ENCODE measurements at regions not wholly inside any gene's neighbourhood (a gene's known extent, or its start where the extent isn't known, plus 50 kb on each side); places are given as distances from the start of the nearest gene placed in this dataset.
"Not testable (repeated sequence)": the region's sequence is repeated elsewhere in the genome, so short reads cannot be mapped to it uniquely, and the experiment has no call there.

DNA sequence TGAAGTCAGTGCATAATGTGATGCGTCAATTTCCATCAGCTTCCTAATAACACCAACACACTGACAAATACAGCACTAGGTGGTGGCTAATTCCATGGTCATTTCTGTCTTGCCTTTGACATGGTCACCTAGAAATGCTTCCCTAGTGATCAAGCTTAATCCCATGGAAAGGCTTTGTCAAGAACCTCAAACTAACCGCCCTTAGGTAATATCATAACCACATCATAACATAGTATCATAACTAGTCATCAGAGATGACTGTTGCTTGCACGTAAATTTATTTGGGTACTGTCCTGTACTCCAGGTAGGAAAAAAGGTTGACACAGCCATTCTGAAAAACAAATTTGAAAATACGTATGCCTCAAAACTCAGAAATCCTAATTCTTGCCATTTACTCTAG lies 471.8 kb downstream of the IRS1 start:
- no peak for DNase-seq (ENCODE audit: low read depth in 2 of 2)

DNA sequence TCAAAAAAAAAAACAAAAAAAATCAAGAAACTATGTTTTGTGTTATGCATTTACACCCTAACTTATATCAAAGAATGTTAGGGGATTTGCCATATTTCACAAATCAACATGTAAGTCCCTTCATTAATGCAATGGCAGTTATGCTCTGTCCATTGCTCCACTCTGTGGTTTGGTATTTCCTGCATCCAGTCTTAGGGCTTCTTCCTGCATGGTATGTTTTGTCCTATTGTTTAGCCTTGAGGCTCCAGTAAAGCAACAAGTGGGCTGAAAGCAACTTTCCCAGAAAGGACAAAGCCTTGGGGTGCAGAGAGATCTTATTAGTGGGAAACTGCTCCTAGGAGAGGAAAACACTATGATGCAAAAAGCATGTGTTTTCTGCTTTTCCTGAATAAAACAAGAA lies 474.1 kb downstream of the IRS1 start:
- no peak for DNase-seq (ENCODE audit: low read depth in 2 of 2)

DNA sequence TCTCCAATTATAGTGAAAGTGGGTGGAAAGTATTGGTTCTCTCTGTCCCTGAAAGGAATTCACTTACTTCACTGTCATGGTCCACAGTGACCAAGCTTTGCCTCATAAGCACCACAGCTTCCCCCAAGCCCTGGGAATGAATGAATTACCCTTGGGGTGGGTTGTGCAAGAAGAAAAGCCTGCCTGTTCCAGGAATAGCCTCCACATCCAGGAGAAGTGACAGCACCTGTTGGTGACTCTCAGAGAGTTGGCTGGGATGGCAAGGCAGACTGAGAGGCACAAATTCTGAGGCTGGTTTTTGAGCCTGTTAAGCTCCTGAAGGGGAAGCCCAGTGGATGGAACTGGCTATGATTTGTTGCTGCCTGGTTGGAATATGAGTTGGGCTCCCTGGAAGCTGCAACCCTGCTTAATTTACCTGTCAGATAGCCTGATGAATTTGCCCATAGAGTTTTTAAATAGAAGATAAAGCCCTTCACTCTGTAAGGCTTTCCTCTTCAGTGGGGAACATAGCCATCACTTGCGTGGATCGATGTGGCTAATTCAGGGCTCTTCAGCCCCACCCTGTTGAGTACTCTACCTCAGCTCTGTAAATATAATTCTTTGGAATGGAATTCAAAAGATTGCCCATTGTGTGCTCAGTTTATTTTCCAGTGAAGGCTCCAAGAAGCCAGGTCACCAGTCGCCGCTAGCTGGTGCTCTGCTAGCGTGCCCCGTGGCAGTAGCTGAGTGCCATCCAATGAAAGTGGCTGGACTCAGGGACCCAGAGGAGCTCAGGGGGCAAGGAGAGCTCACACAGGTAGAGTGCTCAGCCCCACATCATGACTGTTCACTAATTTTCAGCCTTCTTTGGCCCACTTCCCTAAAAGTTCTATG lies 479.3 kb downstream of the IRS1 start:
- no peak for DNase-seq (ENCODE audit: low read depth in 2 of 2)

DNA sequence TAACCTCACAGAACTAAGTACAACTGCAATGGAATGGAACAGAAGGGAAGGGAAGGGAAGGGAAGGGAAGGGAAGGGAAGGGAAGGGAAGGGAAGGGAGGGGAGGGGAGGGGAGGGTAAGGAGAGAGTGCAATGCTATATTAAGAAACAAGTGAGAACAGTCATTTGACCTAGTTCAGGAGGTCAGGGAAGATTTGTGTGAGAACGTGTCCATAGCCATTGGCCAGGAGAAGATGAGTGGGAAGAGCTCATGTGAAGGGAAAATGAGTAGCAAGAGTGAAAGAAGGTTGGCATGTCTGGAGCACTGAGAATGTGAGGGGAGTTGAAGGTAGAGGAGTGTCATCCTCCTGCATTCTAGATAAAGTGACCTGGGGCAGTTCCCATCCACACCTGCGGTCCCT lies 481.6 kb downstream of the IRS1 start:
- DNase-seq (ENCODE audit: low read depth in 2 of 2) = no peak

DNA sequence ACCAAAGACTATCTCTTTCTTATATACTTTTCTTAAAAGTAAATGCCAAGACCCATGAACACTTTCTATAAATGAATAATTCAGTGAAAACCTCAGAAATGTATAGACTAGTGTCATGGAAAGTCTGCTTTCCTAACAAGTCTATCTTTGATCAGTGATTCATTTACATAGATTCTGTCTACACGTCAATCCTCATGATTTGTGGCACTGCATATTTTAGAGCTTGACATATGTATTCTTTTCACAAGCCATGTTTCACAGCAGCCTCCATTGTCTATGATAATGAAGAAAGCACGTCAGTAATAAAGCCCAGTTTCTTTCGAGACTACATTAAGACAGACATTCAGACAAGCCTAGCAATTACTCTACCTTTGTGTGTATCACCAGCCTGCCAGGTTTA lies 486.6 kb downstream of the IRS1 start:
- DNase-seq (ENCODE audit: low read depth in 2 of 2) = no peak

DNA sequence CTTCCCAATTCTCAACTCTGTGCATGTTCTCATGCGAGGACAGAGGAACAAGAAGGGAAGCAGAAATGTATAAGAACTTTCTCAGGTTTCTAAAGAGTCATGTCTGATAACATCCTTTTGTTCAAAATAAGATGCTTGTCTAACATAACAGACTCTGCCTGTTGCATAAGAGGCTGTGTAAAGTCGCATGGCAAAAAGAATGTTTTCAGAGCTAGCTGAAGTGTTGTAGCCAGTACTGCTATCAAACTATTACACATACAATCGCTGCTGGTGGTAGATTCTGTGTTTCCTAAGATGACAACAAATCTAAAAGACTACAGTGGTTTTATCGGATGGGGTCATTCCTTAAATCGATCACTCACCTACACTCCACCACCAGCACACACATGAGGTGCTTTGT lies 487.5 kb downstream of the IRS1 start:
- DNase-seq (ENCODE audit: low read depth in 2 of 2) = no peak

DNA sequence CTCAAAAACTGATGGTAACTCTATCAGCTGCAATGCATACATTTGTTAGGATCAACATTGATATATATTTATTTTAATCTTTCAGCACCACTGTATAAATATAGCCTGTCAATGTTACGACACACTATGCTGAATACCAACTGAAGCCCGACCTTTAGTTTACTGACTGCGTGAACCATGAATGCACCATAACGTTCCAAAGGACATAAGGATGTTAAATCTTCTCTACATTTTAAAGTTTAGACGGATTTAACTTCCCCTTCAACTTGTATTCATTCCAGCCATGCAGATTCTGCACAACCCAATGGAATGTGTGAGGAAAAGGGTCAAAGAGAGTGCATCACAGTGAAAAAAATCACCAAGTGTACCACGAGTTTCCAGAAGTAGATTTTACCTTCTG lies 489.5 kb downstream of the IRS1 start:
- no peak for DNase-seq (ENCODE audit: low read depth in 2 of 2)

DNA sequence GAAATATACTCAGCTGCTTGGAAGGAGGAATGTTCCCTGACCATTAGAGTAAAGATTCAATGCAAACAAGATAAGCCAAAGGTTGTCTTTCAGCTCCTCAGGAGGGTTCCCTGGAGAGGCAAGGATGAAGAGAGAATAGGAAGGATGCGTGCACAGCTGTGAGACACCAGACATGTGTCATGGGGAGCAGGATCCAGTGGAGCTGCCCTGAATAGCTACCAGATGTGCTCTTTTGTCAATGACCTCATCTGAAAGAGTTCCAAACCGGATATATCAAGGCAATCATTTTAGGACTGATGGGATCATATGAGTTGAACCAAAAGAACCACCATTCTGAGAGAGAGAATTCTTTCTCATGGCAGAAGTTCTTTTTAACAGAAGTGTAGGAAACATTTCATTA lies 490.6 kb downstream of the IRS1 start:
- DNase-seq (ENCODE audit: low read depth in 2 of 2) = no peak

DNA sequence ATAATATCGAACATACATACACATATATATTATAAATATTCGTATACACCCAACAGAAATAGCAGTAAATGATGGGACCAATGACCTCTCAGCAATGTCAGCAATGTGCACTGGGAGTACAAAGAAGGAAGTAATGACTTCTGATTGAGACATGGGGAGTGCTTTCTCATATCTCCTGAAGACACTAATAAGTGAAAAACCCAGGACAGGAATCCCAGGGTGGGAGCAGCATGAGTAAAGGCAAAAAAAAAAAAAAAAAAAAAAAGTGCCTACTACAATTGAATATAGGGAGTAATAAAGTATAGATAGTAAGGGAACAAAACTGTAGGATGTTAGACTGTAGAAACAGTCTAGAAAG lies 491.3 kb downstream of the IRS1 start:
- no peak for DNase-seq (ENCODE audit: low read depth in 2 of 2)

DNA sequence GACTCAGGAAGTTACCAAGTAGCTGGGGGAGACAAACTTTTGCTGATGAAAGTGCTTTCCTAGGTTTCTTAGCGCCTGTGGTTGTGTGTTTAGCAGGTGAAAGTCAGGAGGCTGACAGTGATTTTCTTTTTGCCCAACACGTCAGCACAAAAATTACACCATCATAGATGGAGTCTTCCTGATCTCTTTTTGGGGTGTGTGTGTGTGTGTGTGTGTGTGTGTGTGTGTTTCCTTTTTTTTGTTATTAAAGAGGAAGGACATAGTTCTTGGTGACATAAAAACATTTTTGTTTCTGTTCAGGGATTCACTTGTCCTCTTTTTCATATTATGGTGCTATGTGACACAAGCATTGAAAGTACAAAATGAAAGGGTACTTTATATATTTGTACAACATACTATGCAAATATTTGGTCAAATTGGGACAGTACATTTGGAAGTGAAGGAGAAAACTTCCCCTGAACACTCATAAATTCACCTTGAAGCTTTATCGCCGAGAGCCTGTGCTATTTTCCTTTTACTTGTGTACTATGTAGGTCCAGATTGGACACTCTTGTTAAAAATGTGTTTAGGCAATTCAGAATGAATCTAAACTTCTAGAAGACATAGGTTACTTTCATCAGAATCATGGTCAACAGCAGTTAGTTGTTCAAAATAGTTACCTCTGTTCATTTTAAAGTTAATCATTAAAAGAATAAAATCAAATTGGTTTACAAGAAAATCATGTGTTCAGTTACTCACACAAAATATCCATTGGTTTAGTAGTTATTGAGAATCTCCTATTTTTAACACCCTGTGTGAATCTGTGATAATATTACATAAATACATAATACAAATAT lies 491.9 kb downstream of the IRS1 start:
- DNase-seq (ENCODE audit: low read depth in 2 of 2) = no peak

DNA sequence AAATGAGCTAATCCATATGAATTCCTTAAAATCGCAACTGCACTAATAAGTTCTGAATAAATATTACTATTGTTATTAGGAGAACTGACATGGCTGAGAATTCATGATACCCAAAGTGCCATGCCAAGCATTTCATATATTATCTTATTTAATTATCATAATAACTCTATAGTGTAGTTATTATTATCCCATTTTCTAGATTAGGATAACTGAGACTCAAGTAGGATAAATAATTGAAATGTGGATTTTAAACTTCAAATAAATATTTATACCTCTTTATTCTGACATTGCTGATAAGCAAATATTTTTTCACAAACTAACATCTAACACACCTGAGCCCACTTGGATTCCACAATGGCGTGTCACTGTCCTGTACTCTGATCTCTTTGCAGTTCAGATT lies 492.7 kb downstream of the IRS1 start:
- DNase-seq (ENCODE audit: low read depth in 2 of 2) = no peak

DNA sequence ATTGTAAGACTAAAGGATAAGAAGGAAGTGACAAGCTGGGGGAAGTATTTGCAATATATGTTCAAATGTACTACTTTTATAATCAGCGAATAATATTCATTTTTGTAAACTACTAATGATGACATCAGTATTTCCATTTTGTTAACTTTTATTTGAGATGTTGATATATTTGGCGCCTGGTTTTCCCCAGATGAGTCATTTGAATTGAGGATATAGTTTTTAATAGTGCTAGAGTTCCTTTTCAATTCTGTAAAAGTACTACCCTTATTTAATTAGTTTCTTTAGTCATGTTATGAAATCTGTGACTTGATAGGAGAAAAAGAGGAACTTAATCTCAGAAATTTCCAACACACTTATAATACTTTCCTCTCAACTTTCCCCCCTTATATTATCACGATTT lies 495.3 kb downstream of the IRS1 start:
- no peak for DNase-seq (ENCODE audit: low read depth in 2 of 2)

DNA sequence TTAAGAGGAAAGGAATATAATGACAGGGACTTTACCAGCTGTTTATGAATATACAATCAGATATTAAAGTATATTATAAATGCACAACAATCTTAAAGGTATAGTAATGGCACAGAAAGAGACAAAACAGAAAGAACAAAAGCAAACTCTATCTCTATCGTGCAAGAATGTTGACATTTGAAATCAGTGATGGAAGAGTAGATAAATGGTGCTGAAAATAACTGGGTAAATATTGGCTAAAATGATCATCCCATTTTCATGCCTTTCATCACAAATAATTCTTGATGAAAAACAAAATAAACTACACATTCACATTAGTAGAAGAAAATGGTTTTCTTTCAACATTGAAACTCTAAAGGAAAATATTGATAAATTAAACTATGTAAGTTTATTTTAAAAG lies 495.9 kb downstream of the IRS1 start:
- no peak for DNase-seq (ENCODE audit: low read depth in 2 of 2)

DNA sequence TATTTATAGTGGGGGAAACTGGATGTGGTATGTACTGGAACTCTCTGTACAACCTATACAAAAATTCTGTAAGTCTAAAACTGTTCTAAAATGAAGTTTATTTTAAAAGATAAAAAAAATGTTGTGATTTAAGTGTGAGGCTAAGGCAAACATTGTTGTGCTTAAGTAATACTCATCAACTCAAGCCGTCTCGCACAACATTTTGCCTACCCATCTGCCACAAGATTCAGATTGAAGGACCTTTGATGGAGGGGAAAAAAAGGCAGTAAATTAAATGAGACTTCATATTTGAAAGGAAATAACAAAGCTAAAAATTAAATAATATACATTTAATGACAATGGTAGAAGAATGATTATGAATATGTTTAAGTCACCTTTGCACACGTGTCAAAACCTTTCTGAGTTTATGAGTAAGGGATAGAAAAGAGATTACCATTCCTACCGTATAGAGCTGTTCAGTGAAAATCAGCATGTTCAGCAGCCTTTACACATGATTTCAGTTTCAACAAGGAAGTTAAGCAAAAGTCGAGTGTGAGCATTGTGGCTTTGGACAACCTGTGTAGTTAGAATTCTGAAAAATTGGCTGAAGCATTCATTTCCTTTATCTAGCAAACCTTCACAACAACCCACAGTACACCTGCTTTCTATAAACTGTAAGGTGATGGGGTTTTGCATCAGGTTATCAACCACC lies 499.3 kb downstream of the IRS1 start:
- no peak for DNase-seq (ENCODE audit: low read depth in 2 of 2)

DNA sequence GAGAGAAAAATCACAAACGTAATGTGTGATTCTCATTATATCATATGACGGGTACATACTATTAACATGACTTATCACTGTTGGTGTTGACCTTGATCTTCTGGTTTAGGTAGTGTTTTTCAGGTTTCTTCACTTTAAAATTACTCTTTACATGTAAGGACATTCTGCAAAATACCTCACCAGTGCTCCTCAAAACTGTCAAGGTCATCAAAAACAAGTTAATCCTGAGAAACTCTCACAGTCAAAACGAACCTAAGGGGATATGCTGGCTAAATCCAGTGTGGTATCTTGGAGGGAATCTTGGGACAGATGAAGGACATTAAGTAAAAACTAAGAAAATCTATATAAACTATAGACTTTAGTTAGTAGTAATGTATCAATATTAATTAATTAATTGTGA lies 499.8 kb downstream of the IRS1 start:
- DNase-seq (ENCODE audit: low read depth in 2 of 2) = no peak

DNA sequence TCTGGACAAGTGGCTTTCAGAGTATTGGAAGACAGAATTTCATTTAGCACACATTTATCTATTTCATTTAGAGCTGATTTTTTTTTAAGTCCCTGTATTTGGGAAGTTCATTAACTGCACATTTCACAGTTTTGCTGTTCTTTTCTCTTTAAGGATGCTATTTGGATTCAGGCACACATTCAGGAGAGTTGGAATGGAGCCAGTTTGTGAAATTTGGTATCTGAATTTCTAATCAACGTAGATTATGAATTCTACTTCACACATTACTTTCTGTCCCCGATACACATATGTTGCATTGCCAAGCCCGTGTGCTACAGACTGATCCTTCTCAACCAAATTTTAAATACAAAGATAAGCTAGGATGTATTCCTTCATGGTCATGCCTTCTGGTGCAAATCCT lies 503.9 kb downstream of the IRS1 start:
- DNase-seq (ENCODE audit: low read depth in 2 of 2) = no peak

DNA sequence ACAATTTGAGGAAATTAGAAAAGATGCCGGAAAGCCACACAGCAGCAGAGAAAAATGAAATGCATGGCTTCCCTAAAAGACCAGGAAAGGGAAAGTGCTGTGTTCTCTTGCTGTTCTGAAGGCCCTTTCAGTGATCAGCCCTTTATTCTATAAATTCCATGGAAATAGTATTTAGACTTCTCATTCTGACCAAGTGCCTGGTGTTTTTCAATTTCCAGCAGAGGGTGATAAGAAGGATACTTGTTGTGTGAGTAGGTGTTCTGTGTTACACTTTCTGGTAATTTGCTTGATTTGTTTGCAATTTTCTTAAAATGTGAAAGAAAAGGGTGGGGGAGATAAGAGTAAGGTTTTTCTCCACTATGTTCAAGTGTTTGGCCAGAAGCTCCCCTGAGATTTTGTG lies 504.5 kb downstream of the IRS1 start:
- no peak for DNase-seq (ENCODE audit: low read depth in 2 of 2)

DNA sequence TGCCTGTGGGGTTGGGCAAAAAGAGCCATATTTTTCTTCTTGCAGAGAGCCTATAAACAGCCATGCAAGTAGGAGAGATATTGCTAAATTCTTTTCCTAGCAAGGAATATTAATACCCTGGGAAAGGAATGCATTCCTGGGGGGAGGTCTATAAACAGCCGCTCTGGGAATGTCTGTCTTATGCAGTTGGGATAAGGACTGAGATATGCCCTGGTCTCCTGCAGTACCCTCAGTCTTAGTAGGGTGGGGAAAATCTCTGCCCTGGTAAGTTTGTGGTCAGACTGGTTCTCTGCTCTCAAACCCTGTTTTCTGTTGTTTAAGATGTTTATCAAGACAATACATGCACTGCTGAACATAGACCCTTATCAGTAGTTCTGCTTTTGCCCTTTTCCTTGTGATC lies 508.3 kb downstream of the IRS1 start:
- DNase-seq (ENCODE audit: low read depth in 2 of 2) = not testable (repeated sequence)

DNA sequence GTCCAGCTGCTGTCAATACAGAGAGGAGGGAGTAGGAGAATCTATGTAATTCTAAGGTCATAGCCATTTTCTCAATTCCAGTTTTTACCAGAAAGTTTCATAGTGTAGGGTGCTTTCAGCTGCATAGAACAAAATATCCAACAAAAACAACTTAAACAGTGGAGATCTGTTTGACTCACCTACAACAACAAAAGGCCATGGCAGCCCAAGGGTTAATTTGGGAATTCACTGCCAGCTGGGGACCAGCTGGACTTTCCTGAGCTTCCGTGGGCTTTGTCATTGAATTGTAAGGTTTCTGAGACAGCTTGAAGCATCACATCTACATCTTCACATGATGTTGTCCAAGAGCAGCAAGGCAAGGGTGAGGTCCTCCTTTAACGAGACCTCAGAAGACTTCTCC lies 512.7 kb downstream of the IRS1 start:
- DNase-seq (ENCODE audit: low read depth in 2 of 2) = no peak

DNA sequence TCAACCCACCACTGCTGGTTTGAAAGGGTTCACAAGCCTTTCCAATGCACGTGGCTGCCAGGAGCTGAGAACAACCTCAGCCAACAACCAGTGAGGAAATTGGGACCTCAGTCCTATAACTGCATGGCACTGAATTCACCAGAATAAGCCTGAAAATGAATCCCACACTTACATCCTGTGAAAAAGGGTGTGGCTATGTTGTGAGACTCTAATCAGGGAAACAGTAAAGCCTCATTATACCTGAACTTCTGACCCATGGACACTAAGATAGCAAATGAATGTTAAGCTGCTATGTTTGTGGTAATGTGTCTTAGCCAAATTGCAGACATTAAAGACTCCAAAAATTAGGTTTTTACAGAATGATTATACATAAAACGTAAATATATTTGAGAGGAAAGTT lies 515.8 kb downstream of the IRS1 start:
- DNase-seq (ENCODE audit: low read depth in 2 of 2) = no peak

DNA sequence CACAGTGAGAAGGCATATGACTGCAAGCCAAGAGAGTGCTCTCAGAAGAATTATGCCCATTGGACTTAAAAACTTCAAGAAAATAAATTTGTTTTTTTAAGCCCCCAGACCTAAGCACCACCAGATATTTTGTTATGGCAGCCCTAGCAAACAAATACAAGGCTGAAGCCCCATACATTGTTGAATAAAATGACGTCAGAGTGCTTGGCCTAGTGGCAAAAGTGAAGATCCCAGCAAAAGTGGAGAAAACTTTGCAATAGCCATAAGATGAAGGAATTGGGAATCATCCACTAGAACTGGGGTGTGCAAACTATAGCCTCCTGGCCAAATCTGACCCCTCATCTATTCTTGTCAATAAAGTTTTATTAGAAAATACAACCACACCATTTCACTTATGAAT lies 517.5 kb downstream of the IRS1 start:
- no peak for DNase-seq (ENCODE audit: low read depth in 2 of 2)

DNA sequence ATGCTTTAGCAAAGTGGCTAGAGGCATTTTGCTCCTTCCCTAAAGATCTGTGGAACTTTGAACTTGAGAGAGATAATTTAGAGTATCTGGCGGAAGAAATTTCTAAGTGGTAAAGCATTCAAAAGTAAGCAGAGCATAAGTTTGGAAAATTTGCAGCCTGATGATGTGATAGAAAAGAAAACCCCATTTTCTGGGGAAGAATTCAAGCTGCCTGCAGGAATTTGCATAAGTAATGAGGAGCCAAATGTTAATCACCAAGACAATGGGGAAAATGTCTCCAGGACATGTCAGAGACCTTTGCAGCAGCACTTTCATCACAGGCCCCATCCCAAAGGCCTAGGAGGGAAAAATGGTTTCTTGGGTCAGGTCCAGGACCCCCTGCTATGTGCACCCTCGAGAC lies 519.5 kb downstream of the IRS1 start:
- not testable (repeated sequence) for DNase-seq (ENCODE audit: low read depth in 2 of 2)

DNA sequence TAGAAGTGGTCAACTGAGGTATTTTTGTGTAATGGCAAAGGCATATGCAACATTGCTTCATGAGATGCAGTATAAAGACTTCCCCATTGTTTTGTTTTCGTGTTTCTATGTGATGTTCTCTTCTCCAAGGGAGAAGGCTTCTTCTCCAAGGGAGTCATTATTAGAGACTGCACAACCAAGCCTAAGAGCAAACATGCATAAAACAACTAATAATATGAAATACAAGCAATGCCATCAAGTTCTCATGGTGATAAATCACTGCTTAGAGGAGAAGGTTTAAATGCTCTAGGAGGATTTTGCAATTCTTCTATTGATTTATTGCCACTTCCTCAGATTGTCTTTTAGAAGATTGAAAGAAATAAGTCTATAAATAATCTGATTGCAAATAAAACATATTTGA lies 524.4 kb downstream of the IRS1 start:
- DNase-seq (ENCODE audit: low read depth in 2 of 2) = no peak

All from stimulated activated CD4-positive, alpha-beta T cell treated with anti-CD3 and anti-CD28 coated beads, Interleukin-12 subunit alpha, Interleukin-12 subunit beta, amount 100 ng/mL, for 24 hours (primary cell).